HS-27A (cell line): ENCODE measurements at regions not wholly inside any gene's neighbourhood (a gene's known extent, or its start where the extent isn't known, plus 50 kb on each side); places are given as distances from the start of the nearest gene placed in this dataset.
"Not testable (repeated sequence)": the region's sequence is repeated elsewhere in the genome, so short reads cannot be mapped to it uniquely, and the experiment has no call there.

Experiments
- DNase-seq: peaks from one replicate; pipeline ENCODE4 v3.0.0-alpha.2; 2012; ENCODE audit warnings: low read depth, missing footprints

- DNase-seq: no peak
These were observed 69.7 kb upstream of the RASA1 start for GRCh38 chr5:87198010-87198409.

- DNase-seq: not testable (repeated sequence)
These were observed 68.4 kb upstream of the RASA1 start for GRCh38 chr5:87199246-87199645.

- DNase-seq: not testable (repeated sequence)
These were observed 68.0 kb upstream of the RASA1 start for GRCh38 chr5:87199704-87200103.

GRCh38 chr5:87210076-87210475, 57.6 kb upstream of the RASA1 start:
- no peak for DNase-seq

- DNase-seq: no peak
These were observed 56.9 kb upstream of the RASA1 start for GRCh38 chr5:87210743-87211142.

- DNase-seq: no peak
These were observed 56.0 kb upstream of the RASA1 start for GRCh38 chr5:87211676-87212075.

GRCh38 chr5:87212183-87212582, 55.5 kb upstream of the RASA1 start:
- not testable (repeated sequence) for DNase-seq

GRCh38 chr5:87217480-87217879, 50.2 kb upstream of the RASA1 start:
- not testable (repeated sequence) for DNase-seq
